Nephron (organoid): ENCODE measurements at regions not wholly inside any gene's neighbourhood (a gene's known extent, or its start where the extent isn't known, plus 50 kb on each side); places are given as distances from the start of the nearest gene placed in this dataset.

Experiments used
- H3K27ac Mint-ChIP-seq, 3 experiments: 2 replicates each; pipeline ENCODE4 v1.8.0; 2020; ENCODE audit warnings: mixed read lengths in 3 of 3, mild to moderate bottlenecking in 2 of 3, moderate library complexity in 1 of 3
- H3K27me3 Mint-ChIP-seq: 2 replicates; pipeline ENCODE4 v1.8.0; 2021; ENCODE audit warnings: low read depth, mild to moderate bottlenecking, moderate library complexity, mixed read lengths
- H3K36me3 Mint-ChIP-seq: 2 replicates; pipeline ENCODE4 v1.8.0; 2020; ENCODE audit warnings: low read depth, mixed read lengths
- H3K4me1 Mint-ChIP-seq: 2 replicates; pipeline ENCODE4 v1.8.0; 2020; ENCODE audit warnings: mixed read lengths
- H3K4me3 Mint-ChIP-seq, 3 experiments: 2 replicates each; pipeline ENCODE4 v1.8.0; 2020; ENCODE audit warnings: mild to moderate bottlenecking in 3 of 3, mixed read lengths in 3 of 3, moderate library complexity in 2 of 3
- H3K9me3 Mint-ChIP-seq: 2 replicates; pipeline ENCODE4 v1.8.0; 2020; ENCODE audit warnings: mixed read lengths
- CTCF ChIP-seq, 3 experiments: fragments of 200-600 bp; sonication (generic); IDR thresholded peaks; one replicate each; pipeline ENCODE4 v1.5.0; 2021; ENCODE audit warnings: antibody characterized with exemption in 3 of 3; ENCODE audit not compliant: unreplicated experiment in 3 of 3

DNA sequence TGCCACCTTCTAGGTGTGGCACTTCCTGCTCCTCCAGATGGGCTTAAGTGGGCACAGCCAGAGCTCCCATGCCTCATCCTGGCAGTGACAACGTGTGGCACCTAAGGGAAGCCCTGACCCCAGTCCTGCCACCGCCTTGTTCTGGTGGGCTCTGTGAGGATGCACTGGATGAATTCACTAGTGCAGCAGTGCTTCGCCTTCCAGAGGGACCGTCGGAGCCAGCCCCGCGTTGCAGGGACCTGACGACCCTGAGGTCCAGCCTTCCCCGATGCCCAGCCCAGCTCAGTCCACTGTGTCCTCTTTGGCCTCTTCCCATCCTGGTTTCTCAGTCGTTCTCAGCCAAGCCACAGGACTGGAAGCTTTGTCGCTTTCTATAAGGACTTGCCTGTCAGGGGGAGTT lies 399.8 kb downstream of the SEC14L1 start:
- Mint-ChIP-seq H3K27me3 (peaks cover 30% of the 10 kb centered on the region), H3K36me3 (no peaks in the 10 kb centered on the region), H3K27ac (no peak overlapping the region), H3K4me1 (peaks cover 42% of the 10 kb centered on the region), H3K9me3 (no peaks in the 10 kb centered on the region), H3K4me3 (no peak overlapping the region)
- no peak for TF ChIP-seq CTCF (IDR thresholded peaks at IDR 0.05; ENCODE audit: unreplicated experiment in 3 of 3)

DNA sequence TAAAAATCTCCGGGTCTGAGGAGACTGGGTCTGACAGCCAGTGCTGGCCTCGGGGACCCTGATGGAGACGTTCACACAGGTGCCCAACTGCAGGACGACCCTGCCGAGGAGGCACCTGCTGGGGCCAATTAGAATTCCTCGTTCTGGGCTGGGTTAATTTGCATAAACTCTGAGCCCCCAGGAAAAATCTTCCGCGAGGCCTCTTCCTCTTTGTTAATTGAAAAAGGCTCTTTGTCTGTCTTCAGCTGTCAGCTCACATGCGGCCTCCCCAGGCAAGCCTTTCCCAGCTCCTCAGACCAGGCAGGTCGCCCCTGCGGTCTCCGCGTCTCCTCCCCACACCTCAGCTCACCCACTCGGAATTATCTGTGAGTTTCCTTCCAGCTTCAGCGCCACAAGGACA lies 400.2 kb downstream of the SEC14L1 start:
- Mint-ChIP-seq H3K9me3 (peaks cover 4% of the 10 kb centered on the region), H3K27ac (peak overlapping the region; percentile 25 to 66 (median 53)), H3K4me1 (peaks cover 42% of the 10 kb centered on the region), H3K36me3 (no peaks in the 10 kb centered on the region), H3K4me3 (no peak overlapping the region), H3K27me3 (peaks cover 30% of the 10 kb centered on the region)
- no peak for TF ChIP-seq CTCF (IDR thresholded peaks at IDR 0.05; ENCODE audit: unreplicated experiment in 3 of 3)

- peak overlapping the region; percentile 37 to 96 (median 95) for H3K27ac Mint-ChIP-seq
- no peak for TF ChIP-seq CTCF (IDR thresholded peaks at IDR 0.05; ENCODE audit: unreplicated experiment in 3 of 3)
- peak overlapping the region in 1 of 3 experiments; percentile 7 for H3K4me3 Mint-ChIP-seq
- peaks cover 34% of the 10 kb centered on the region for H3K27me3 Mint-ChIP-seq
- H3K36me3 Mint-ChIP-seq, result no peaks in the 10 kb centered on the region
- H3K9me3 Mint-ChIP-seq, result peaks cover 4% of the 10 kb centered on the region
- H3K4me1 Mint-ChIP-seq, result peaks cover 44% of the 10 kb centered on the region
These were observed 401.2 kb downstream of the SEC14L1 start for GRCh38 chr17:77542011-77542410.

DNA sequence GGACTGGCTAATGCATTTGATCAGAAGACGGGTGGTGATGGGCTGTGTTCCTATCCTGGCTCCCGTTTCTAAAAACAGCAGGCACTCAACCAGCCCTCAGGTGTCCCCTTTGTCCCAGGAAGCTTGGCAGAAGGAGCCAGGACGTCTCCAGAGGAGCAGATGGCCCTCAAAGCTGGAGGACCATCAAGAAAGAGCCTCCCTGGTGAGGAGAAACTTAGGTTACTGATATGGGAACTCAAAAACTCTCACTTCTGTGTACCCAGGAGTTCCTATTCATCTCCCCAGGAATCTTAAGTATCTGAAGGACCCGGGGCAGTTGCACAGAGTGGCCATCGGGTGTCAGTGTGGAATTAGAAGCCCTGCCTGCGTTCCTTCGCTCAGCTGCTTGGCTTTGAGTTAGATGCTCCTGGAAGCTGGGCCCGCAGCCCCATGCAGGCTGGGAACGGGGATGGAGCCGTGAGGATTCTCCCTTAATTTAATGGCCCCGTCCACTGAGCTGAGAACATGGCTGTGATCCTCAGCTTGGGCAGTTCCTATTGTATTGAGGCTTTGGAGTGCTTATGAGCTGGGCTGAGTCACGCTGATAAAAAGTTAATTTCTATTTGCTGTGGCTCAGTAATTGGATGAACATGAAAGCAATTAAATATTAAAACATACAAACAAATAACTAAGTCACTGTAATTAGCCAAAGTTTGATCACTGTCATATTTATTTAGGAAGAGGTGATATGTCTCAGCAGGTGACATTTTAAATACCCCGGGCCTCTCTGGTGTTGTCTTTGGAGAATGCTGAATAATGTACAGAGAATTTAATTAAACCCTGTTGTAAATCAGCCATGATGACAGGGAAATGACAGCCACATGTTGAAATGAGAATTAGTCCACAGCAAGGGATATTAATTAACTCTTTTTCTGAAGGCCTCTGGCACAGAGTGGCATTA lies 402.1 kb downstream of the SEC14L1 start:
- Mint-ChIP-seq H3K36me3 (no peaks in the 10 kb centered on the region), H3K9me3 (peaks cover 4% of the 10 kb centered on the region), H3K27ac (peak overlapping the region; percentile 37 to 96 (median 95)), H3K4me3 (peak overlapping the region in 2 of 3 experiments; percentile 44 to 46), H3K27me3 (peaks cover 30% of the 10 kb centered on the region), H3K4me1 (peaks cover 45% of the 10 kb centered on the region)
- peak; percentile 91 to 97 (median 96) for TF ChIP-seq CTCF (IDR thresholded peaks at IDR 0.05; ENCODE audit: unreplicated experiment in 3 of 3)

- no peak for TF ChIP-seq CTCF (IDR thresholded peaks at IDR 0.05; ENCODE audit: unreplicated experiment in 3 of 3)
- peaks cover 37% of the 10 kb centered on the region for H3K4me1 Mint-ChIP-seq
- peaks cover 4% of the 10 kb centered on the region for H3K9me3 Mint-ChIP-seq
- no peaks in the 10 kb centered on the region for H3K36me3 Mint-ChIP-seq
- no peak overlapping the region for H3K4me3 Mint-ChIP-seq
- H3K27me3 Mint-ChIP-seq, result peaks cover 24% of the 10 kb centered on the region
- peak overlapping the region; percentile 52 to 96 (median 95) for H3K27ac Mint-ChIP-seq
These were observed 403.0 kb downstream of the SEC14L1 start for GRCh38 chr17:77543801-77544200.
